GM12878 (cell line): ENCODE measurements at regions not wholly inside any gene's neighbourhood (a gene's known extent, or its start where the extent isn't known, plus 50 kb on each side); places are given as distances from the start of the nearest gene placed in this dataset.

ENCODE experiments used
- CBX3 ChIP-seq: fragments of 200-600 bp; sonication (generic); IDR thresholded peaks from 2 replicates; pipeline ENCODE4 v1.6.1; 2016; ENCODE audit warnings: low read depth, borderline replicate concordance
- CREB1 ChIP-seq: IDR thresholded peaks from 2 replicates; pipeline ENCODE4 v1.6.1; 2012; ENCODE audit warnings: low read depth, mild to moderate bottlenecking, inconsistent platforms
- CTCF ChIP-seq, 3 experiments: IDR thresholded peaks in 2 of 3; conservative IDR thresholded peaks in 1 of 3; 2 replicates each; pipeline ENCODE4 v1.5.1; 2011; ENCODE audit warnings: low read depth in 3 of 3, low read length in 3 of 3, mild to moderate bottlenecking in 3 of 3, control low read depth in 2 of 3, moderate library complexity in 2 of 3, inconsistent platforms in 1 of 3, mixed read lengths in 1 of 3; ENCODE audit not compliant: control insufficient read depth in 2 of 3, insufficient read depth in 1 of 3; ENCODE audit errors: extremely low read depth in 1 of 3
- JUNB ChIP-seq: IDR thresholded peaks from 2 replicates; pipeline ENCODE4 v1.6.1; 2016; ENCODE audit warnings: antibody characterized with exemption, mild to moderate bottlenecking
- MXI1 ChIP-seq: fragments of 150-350 bp; IDR thresholded peaks from 2 replicates; pipeline ENCODE4 v1.6.1; 2011; ENCODE audit warnings: low read depth, mild to moderate bottlenecking, inconsistent platforms, low read length, improper control_type of control experiment
- NBN ChIP-seq: fragments of 450-650 bp; IDR thresholded peaks from 2 replicates; pipeline ENCODE4 v1.6.1; 2016
- POLR2A ChIP-seq: IDR thresholded peaks from 2 replicates; pipeline ENCODE4 v1.6.1; 2011; ENCODE audit warnings: low read depth, mild to moderate bottlenecking, low read length
- RBBP5 ChIP-seq: fragments of 200-600 bp; sonication (generic); conservative IDR thresholded peaks from 2 replicates; pipeline ENCODE4 v1.6.1; 2016
- YY1 ChIP-seq: IDR thresholded peaks from 2 replicates; pipeline ENCODE4 v1.6.1; 2011; ENCODE audit warnings: low read depth, mild to moderate bottlenecking, low read length
- ZNF24 ChIP-seq: fragments of 450-650 bp; IDR thresholded peaks from 2 replicates; pipeline ENCODE4 v1.6.1; 2017; ENCODE audit warnings: antibody characterized with exemption, mild to moderate bottlenecking
- TF ChIP-seq, protein P1 (sequence below): fragments of 450-650 bp; IDR thresholded peaks from 2 replicates; pipeline ENCODE4 v1.6.1; 2018; ENCODE audit warnings: borderline replicate concordance, mild to moderate bottlenecking; ENCODE audit not compliant: partially characterized antibody

DNA sequence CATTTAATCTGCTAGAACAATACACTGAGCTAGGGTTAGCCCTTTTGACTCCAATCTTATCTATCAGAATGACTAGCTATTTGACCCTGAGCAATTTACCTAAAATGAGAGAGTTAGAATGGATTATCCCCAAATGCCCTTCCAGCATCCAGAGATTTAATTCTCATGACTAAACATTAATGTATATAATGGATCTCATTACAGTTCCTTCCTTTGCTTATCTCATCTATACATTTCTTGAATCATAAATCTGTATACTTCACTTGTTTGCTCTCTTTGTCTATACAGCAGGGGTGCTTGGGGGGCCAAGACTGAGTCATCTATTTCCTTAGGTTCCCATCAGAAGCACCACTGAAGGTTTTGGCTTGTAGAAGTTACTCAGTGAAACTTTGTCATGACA is 565.8 kb downstream of the IGSF11 start:
- TF ChIP-seq JUNB, result no peak
- no peak for TF ChIP-seq RBBP5
- TF ChIP-seq NBN, result no peak
- no peak for TF ChIP-seq CTCF (IDR thresholded peaks at IDR 0.05 in 2 of 3, conservative IDR thresholded peaks at IDR 0.05 in 1 of 3; ENCODE audit: control insufficient read depth in 2 of 3, extremely low read depth in 1 of 3, insufficient read depth in 1 of 3, low read depth in 3 of 3, low read length in 3 of 3)
- no peak for TF ChIP-seq CREB1
- TF ChIP-seq, protein P1, sequence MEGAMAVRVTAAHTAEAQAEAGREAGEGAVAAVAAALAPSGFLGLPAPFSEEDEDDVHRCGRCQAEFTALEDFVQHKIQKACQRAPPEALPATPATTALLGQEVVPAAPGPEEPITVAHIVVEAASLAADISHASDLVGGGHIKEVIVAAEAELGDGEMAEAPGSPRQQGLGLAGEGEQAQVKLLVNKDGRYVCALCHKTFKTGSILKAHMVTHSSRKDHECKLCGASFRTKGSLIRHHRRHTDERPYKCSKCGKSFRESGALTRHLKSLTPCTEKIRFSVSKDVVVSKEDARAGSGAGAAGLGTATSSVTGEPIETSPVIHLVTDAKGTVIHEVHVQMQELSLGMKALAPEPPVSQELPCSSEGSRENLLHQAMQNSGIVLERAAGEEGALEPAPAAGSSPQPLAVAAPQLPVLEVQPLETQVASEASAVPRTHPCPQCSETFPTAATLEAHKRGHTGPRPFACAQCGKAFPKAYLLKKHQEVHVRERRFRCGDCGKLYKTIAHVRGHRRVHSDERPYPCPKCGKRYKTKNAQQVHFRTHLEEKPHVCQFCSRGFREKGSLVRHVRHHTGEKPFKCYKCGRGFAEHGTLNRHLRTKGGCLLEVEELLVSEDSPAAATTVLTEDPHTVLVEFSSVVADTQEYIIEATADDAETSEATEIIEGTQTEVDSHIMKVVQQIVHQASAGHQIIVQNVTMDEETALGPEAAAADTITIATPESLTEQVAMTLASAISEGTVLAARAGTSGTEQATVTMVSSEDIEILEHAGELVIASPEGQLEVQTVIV, result no peak
- TF ChIP-seq YY1, result no peak
- TF ChIP-seq ZNF24, result no peak
- TF ChIP-seq MXI1, result no peak
- no peak for TF ChIP-seq CBX3
- no peak for TF ChIP-seq POLR2A
